ENCODE measurements at regions not wholly inside any gene's neighbourhood (a gene's known extent, or its start where the extent isn't known, plus 50 kb on each side); places are given as distances from the start of the nearest gene placed in this dataset.

DNA sequence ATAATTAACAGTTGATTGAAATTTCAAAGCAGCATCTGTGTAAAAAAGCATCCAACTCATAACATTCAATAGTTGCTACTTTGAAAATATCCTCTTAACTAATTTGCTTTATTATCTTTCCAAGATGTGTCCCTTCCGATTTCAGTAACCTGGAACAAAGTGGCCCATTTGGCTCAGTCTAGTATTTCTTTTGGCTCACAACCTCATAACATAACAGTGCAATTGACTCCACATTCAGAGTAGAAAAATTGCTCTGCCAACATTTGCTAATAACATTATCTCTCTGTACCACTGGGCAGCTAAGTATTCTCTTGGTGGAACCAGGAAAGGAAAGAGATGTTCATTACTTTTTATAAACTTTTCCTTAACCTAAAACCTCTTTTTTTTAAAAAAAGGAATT is 571.1 kb upstream of the ARGLU1 start:
- RAD21 ChIA-PET (ENCODE audit: low non-redundant PET in 1 of 2, low total read pairs in 2 of 2, uncharacterized antibody in 2 of 2, unreplicated experiment in 2 of 2) = no interaction called here
- ATAC-seq (no peak), DNase-seq (ENCODE audit: low read depth, low spot score) (no peak)
- Histone ChIP-seq H3K27me3 (ENCODE audit: insufficient read depth, low read length) (no peaks in the 10 kb centered on the region), H2AFZ (ENCODE audit: low read depth, low read length, poor library complexity, severe bottlenecking) (no peak overlapping the region), H3K9me2 (ENCODE audit: insufficient read depth) (no peaks in the 10 kb centered on the region), H3K4me2 (ENCODE audit: low read length) (no peak overlapping the region), H3K27ac (ENCODE audit: low read depth, low read length) (no peak overlapping the region), H3K4me1 (ENCODE audit: control insufficient read depth in 1 of 2, insufficient read depth in 2 of 2, low read length in 2 of 2) (no peaks in the 10 kb centered on the region), H3K9me3 (ENCODE audit: control insufficient read depth in 1 of 2, insufficient read depth in 1 of 2, low read depth in 1 of 2, low read length in 2 of 2) (peaks cover 0 to 4% of the 10 kb centered on the region in 2 experiments; a peak in 2 of 4 replicates), H3K9ac (ENCODE audit: low read length) (no peak overlapping the region), H3K4me3 (replicated peaks in 1 of 2; ENCODE audit: low read depth in 1 of 2, low read length in 2 of 2) (no peak overlapping the region), H3K79me2 (ENCODE audit: insufficient read depth, low read length) (no peaks in the 10 kb centered on the region), H3K36me3 (ENCODE audit: control insufficient read depth in 1 of 2, insufficient read depth in 2 of 2, low read length in 2 of 2) (no peaks in the 10 kb centered on the region), H4K20me1 (ENCODE audit: insufficient read depth) (no peaks in the 10 kb centered on the region)
- POLR2A ChIA-PET = no interaction called here
- CTCF ChIA-PET = no interaction called here
- BruUV-seq (replicated peaks) = no TSS peak
- TF ChIP-seq, protein P1, sequence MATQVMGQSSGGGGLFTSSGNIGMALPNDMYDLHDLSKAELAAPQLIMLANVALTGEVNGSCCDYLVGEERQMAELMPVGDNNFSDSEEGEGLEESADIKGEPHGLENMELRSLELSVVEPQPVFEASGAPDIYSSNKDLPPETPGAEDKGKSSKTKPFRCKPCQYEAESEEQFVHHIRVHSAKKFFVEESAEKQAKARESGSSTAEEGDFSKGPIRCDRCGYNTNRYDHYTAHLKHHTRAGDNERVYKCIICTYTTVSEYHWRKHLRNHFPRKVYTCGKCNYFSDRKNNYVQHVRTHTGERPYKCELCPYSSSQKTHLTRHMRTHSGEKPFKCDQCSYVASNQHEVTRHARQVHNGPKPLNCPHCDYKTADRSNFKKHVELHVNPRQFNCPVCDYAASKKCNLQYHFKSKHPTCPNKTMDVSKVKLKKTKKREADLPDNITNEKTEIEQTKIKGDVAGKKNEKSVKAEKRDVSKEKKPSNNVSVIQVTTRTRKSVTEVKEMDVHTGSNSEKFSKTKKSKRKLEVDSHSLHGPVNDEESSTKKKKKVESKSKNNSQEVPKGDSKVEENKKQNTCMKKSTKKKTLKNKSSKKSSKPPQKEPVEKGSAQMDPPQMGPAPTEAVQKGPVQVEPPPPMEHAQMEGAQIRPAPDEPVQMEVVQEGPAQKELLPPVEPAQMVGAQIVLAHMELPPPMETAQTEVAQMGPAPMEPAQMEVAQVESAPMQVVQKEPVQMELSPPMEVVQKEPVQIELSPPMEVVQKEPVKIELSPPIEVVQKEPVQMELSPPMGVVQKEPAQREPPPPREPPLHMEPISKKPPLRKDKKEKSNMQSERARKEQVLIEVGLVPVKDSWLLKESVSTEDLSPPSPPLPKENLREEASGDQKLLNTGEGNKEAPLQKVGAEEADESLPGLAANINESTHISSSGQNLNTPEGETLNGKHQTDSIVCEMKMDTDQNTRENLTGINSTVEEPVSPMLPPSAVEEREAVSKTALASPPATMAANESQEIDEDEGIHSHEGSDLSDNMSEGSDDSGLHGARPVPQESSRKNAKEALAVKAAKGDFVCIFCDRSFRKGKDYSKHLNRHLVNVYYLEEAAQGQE (IDR thresholded peaks at IDR 0.05; ENCODE audit: low read depth) = no peak
- TF ChIP-seq ZFX (IDR thresholded peaks at IDR 0.05) (no peak), RAD21 (IDR thresholded peaks at IDR 0.05; ENCODE audit: low read depth) (no peak), TCF7L2 (IDR thresholded peaks at IDR 0.05; ENCODE audit: borderline replicate concordance, extremely low read depth, insufficient read depth, insufficient read length) (no peak), SIN3A (IDR thresholded peaks at IDR 0.05; ENCODE audit: low read depth) (no peak), ELF1 (IDR thresholded peaks at IDR 0.05; ENCODE audit: borderline replicate concordance, low read depth) (no peak), ZNF274 (IDR thresholded peaks at IDR 0.05; ENCODE audit: low read depth, low read length) (no peak), ZBTB33 (IDR thresholded peaks at IDR 0.05; ENCODE audit: extremely low read depth, insufficient replicate concordance, low read length) (no peak), JUND (IDR thresholded peaks at IDR 0.05) (no peak), FOSL1 (IDR thresholded peaks at IDR 0.05; ENCODE audit: low read depth) (no peak), EGR1 (IDR thresholded peaks at IDR 0.05; ENCODE audit: low read depth) (no peak), MAX (IDR thresholded peaks at IDR 0.05) (no peak), ATF3 (IDR thresholded peaks at IDR 0.05) (no peak), CBX3 (IDR thresholded peaks at IDR 0.05; ENCODE audit: low read depth) (no peak), YY1 (IDR thresholded peaks at IDR 0.05; ENCODE audit: extremely low read depth, insufficient replicate concordance, low read depth, low read length) (no peak), SRF (IDR thresholded peaks at IDR 0.05; ENCODE audit: low read depth) (no peak), CEBPB (IDR thresholded peaks at IDR 0.05; ENCODE audit: low read depth) (no peak), POLR2A (IDR thresholded peaks at IDR 0.05; ENCODE audit: borderline replicate concordance, extremely low read depth, insufficient read depth, insufficient read length) (no peak)
- TF ChIP-seq, protein P2, sequence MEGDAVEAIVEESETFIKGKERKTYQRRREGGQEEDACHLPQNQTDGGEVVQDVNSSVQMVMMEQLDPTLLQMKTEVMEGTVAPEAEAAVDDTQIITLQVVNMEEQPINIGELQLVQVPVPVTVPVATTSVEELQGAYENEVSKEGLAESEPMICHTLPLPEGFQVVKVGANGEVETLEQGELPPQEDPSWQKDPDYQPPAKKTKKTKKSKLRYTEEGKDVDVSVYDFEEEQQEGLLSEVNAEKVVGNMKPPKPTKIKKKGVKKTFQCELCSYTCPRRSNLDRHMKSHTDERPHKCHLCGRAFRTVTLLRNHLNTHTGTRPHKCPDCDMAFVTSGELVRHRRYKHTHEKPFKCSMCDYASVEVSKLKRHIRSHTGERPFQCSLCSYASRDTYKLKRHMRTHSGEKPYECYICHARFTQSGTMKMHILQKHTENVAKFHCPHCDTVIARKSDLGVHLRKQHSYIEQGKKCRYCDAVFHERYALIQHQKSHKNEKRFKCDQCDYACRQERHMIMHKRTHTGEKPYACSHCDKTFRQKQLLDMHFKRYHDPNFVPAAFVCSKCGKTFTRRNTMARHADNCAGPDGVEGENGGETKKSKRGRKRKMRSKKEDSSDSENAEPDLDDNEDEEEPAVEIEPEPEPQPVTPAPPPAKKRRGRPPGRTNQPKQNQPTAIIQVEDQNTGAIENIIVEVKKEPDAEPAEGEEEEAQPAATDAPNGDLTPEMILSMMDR (IDR thresholded peaks at IDR 0.05 in 2 of 3, conservative IDR thresholded peaks at IDR 0.05 in 1 of 3; ENCODE audit: borderline replicate concordance in 1 of 3, insufficient read depth in 1 of 3, low read depth in 2 of 3, low read length in 2 of 3) = no peak
- intact Hi-C loops (cut with micrococcal nuclease) = no loop called here
